GM23248 (cell line): ENCODE measurements at regions not wholly inside any gene's neighbourhood (a gene's known extent, or its start where the extent isn't known, plus 50 kb on each side); places are given as distances from the start of the nearest gene placed in this dataset.

ENCODE experiments used
- EZH2 ChIP-seq: fragments of 200-600 bp; sonication (generic); IDR thresholded peaks from 2 replicates; pipeline ENCODE4 v1.6.1; 2018; ENCODE audit warnings: antibody characterized with exemption, mild to moderate bottlenecking; ENCODE audit not compliant: insufficient read depth, poor library complexity, severe bottlenecking
- EZH2phosphoT487 ChIP-seq: fragments of 200-600 bp; sonication (generic); IDR thresholded peaks from 2 replicates; pipeline ENCODE4 v1.6.1; 2018; ENCODE audit warnings: antibody characterized with exemption, moderate library complexity, mild to moderate bottlenecking, low read depth; ENCODE audit not compliant: insufficient read depth

DNA sequence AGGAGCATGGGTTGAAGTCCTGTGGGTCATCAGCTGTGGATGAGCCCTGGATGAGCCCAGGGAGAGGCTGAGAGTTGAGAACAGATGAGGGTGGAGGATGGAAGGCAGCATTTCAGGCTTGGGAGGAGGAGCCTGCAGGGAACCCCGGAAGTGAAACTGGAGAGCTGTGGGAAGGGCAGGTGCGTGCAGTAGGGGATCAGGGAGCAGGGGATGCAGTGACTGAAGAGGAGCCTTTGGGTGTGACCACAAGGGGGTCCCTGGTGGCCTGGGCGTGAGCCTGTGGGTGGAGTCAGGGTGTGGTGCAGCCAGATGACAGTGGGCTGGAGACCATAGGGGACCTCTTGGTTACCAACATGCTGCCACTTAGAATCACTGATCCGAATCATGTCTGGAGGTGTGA is 115.5 kb downstream of the PAPOLA start:
- TF ChIP-seq EZH2 (no peak), EZH2phosphoT487 (no peak)
